GM19240 (cell line): ENCODE measurements at regions not wholly inside any gene's neighbourhood (a gene's known extent, or its start where the extent isn't known, plus 50 kb on each side); places are given as distances from the start of the nearest gene placed in this dataset.

Experiments used
- DNase-seq: peaks from one replicate; pipeline ENCODE4 v3.0.0; 2011; ENCODE audit warnings: low spot score; ENCODE audit not compliant: insufficient read length

DNA sequence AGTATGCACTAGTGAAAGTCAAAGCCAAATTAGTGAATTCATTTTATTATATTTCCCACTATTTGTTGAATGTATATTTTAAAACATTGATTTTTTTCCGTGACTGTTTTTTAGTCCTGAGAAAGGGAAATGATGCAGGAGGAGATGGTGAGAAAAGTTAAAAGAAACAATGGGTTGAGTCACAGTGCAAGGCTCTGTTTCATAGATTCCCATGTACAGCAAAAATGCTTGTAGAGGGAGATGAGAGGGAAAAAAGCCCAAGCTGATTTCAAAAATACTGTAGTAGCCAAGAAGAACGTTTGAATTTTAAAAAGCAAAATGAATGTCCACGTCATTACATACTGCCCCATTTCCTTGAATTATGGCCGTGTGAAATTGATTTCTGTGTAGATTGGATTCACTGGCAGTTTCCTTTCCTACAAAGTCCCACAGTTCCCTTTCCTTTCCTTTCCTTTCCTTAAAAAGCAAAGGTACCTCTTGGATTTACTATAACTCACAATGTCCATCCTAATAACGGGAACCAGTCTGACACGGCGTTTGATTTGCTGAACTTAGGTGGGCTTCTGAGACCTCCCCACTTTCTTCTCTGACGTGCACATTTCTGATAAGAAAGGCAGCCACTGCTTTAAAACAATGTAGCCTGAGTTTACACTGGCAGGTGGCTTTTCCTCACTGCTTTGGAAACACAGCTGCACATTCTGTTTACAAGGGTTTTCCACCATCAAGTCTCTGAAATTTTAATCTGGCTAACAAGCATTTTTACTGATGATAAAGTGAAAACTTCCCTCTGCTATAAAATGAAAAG, 63.7 kb downstream of the SPCS3 start:
- DNase-seq, result no peak

DNA sequence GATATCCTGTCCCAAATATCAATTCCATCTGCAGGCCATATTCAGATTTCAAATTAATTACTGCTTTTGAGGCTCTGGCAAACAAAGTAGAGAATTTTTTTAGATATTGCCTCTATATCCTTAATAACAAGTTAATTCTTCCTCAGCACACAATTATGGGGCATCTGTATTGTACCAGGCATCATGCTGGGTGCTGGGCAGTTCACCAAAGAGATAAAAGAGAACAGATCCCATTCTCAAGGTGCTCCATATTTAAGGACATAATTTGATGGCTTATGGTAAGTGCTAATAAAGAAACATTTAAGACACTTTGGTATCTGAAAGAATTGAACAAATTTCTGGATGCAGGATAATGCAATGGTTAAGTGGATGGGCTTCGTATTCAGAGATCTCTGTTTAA, 65.8 kb downstream of the SPCS3 start:
- no peak for DNase-seq

DNA sequence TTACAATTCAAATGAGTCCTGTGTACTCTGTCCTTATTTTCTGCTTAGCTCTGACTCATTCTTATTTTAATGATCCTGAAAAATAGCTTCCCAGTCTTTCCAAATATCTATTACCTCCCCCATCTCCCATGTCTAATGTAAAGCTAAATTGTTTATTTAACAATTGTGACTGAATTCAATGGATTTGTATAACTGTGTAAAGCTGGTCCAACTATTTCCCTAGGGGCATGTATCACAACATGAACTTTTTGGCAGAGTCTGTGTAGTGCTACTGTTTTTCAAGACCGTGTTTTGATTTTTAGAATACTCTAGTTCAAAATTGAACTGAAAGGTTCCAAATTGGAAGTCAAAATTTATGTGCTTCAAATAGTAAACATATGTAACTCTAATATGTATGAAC, 67.8 kb downstream of the SPCS3 start:
- no peak for DNase-seq

DNA sequence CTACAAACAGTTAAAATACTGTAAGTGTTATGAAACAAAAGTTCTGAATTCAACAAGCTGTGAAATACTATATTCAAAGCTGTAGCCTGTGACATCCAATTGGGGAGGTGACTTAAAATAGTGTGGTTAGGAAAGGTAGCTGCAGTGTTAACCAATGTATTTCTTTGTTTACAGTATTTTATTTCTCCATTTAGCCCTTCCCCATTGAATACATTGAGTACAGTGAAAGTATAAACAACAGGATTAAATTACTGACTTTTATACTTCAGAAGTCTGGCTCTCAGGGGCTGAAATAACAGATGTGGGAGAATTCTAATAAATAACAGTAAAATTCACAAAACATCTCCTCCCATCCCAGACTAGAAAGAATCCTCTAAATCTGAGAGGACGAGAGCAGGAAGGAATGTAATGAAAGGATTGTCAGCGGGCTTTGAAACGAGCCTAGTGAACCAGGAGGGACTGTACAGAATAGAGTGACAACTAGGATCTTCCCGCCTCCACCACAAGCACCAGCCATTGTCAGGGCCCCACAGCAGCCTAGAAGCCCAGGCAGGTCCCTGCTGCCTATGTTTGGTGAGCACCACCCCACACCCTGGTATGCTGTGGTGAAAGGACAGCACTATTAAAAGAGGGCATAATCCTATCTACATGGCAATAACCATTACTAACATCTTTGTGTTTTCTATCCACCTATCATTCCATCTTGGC, 73.7 kb downstream of the SPCS3 start:
- DNase-seq, result no peak

DNA sequence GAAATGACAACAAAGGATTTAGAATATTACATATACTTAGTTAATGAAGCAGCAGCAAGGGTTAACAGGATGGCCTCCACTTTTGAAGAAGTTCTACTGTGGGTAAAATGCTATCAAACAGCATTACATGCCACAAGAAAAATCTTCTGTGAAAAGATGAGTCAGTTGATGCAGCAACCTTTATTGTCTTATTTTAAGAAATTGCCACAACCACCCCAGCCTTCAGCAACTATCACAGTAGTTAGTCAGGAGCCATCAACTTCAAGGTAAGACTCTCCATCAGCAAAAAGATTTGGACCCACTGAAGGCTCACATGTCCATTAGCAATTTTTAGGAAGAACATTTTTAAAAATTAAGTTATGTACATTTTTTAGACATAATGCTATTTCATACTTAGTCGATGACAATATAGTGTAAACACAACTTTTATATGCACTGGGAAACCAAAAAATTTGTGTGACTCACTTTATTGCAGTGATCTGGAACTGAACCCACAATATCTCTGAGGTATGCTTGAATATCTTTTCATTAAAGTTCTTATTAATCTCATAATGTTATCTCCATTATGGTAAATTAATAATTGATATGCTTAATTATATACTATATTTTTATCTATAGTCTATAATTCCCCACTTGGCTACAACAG, 81.2 kb downstream of the SPCS3 start:
- DNase-seq, result no peak

DNA sequence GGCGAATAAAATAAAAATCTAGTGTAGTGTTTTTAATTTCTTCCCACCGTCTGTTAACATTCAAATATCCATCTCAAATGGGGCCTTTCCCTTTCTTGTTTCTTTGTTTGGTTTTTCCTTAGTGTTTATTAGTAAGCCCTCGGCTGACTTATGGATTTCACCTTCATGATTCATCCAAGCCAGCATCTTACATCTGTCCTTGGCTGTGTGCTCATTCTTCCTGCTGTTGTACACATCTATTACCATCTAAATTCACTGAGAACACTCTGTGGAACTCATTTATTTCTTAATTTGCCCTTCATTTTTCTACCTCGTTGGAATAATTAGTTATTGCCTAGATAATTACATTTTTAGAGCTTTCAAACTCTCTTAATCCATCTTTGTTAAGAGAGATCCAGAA, 84.9 kb downstream of the SPCS3 start:
- DNase-seq, result no peak

DNA sequence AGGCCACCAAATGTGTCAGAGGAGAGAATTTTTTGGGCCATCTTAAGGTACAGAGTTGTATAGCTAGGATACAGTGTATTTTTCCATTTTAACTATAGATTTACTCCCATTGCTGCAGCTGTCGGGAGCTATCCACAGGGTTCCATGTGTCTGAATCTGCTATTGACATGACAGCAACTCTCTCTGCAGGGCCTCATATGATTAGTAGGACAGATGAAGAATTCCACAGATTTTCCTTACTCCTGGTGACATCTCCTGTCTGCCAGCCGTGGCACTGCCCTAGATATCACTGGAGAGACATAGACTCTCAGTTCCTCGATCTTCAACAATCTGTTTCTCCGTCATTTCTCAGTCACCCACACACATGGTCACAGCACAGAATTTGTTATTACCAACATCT, 86.5 kb downstream of the SPCS3 start:
- DNase-seq, result no peak

DNA sequence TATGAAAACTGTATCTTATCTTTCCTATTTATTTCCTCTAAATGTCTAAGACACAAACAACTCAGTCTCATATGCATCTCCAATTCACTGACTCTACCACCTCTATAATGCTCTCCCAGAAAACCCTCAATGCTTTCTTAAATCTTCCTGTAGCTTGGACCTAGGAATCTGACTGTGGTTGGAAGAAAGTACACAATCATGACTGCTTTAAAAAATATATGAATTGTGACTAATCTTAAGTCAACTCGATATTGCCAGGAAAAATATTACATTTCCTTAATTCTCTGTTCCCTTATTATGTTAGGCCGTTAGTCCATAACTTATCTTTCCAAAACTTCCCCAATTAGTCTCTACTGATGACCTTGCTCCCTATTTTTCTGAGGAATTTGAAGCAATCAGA, 87.0 kb downstream of the SPCS3 start:
- no peak for DNase-seq

DNA sequence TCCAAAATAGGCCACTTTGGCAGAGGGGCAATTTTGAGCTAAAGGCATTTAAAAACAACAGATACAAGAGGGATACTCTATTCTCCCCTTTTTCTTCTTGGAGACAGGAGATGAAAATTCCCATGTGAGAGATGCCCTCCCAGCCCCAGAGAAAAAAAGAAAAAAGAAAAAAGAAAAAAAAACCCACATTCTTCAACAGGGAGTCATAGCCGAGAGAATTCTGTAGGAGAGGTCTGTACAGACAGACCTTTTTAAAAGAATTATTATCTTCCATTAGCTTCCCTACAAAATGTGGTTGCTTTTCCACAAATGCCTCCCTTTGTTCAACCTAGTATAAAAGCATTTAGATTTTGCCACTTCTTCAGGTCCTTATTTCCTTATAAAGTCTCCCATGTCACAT, 89.9 kb downstream of the SPCS3 start:
- DNase-seq, result no peak

DNA sequence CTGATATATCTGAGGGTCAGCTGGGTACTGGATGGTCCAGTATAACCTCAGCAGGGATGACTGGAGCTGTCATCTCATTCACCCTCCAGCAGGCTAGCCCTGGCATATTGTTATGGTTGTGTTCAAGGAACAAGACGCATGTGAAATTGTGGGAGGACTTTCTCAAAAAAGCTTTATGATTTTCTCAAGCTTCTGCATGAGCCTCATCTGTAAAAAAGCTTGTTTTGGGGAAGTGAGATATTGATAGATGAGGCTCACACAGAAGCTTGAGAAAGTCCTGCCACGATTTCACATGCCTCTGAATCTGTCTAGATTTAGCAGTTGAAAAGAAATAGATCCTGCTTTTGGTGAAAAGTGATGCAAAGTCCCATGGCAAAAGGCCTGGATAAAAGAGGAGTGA, 93.4 kb downstream of the SPCS3 start:
- DNase-seq, result no peak

DNA sequence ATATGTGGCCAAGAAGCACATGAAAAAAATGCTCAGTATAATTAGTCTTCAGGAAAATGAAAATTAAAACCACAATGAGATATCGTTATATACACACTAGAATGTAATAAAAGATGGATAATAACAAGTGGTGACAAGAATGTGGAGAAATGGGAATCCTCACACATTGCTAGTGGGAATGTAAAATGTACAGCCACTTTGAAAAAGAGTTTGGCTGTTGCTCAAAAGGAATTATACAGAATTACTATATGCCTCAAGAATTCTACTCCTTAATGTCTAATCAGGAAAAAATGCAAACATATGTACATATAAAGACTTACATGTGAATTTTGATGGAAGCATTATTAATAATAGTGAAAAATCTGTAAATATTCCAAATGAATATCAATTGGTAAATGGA, 102.2 kb downstream of the SPCS3 start:
- DNase-seq, result no peak

DNA sequence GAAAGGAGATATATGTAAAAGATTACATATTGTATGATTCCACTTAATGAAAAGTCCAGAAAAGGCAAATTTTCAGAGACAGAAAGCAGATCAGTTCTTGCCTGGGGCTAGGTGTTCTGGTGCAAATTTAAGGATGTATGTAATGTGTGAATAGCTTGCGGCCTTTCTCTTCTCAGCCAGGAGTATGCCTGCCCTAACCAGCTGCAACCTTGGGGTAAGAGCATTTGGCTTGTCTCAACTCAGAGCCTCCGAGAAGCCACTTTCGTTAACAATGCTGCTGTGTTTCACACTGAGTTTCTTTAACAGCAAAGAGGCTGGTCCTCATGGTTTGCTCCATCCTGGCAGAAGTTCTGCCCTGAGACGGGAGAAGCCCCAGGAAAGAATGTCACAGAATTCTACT, 102.7 kb downstream of the SPCS3 start:
- DNase-seq, result no peak

DNA sequence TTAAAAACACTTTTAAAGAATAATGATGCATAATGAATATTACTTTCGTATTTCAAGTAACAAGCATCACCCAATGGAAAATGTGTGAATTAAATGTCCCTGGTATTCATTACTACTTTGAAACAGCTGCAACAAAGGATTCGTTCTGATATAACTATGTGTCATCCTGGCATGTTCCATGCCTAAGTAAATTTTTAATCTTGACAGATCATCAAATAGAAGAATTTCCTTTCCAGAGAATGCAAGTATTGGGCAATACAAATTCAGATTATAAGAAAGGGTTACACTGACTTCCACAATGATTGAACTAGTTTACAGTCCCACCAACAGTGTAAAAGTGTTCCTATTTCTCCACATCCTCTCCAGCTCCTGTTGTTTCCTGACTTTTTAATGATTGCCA, 105.3 kb downstream of the SPCS3 start:
- DNase-seq, result no peak

DNA sequence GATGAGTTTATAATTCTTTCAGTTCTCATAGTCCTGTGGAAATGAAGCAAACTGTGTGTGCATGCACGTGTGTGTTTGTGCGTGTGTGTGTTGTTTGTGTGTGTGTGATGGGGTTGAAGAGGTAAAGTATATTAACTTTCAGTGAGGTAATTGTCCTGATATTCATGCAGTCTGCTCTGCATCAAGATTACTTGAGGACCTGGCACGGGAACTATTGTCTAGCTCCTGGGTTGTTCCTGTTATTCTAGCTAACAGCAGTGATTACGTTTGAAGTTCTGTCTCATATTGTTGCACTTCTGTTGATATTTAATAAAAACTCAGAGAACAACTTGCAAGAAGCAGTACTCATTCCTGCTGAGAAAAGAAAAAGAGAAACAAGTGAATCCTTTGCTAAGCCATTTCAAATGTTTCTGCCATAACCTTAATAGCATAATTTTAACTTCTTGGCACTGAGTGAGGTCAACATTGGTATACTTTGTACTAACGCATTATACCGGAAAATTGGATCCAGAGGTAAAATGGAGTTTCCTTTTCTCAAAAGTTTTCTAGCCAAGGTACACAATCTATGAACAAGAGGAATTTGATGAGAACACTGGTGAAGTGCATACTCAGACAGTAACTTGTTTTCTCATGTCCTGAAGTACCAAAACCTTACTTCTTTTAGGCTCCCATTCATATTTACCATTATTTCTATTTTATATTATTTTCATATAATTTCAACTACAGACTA, 113.2 kb downstream of the SPCS3 start:
- DNase-seq, result no peak

DNA sequence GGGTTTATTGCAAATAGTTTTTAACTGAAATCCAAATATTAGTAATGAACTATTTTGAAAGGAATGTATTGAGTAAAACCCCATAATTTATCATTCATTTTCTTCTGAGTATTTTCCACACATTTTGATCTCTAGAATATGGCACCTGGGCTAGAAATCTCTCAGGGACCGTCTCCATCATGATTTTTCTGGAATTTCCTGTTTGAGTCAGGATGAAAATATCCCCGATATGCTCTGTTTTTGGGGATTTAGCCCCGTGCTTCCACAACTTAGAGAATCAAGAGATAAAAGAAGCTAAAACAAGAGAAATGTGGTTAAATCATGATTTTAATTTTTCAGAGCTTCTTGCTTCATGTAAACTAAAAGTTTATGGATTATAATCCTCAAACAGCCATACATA, 114.2 kb downstream of the SPCS3 start:
- DNase-seq, result no peak

DNA sequence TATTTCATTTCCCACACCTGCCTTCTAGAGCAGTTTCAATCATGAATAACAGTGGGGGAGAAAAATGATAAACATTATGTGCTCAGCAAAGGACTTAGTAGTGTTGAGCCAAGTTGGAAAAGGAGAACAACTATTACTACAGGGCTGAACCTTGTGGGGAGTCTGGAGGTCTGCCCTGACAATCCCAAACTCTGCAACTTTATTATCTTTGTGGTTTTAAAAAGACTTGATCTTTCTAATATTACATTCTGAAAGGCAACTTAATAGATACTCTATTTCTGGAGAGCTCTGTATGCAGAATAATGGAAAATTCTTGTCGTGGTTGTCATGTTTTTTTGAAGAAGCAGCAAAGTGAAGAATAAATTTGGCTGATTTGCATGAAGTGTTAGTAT, 116.1 kb downstream of the SPCS3 start:
- no peak for DNase-seq

DNA sequence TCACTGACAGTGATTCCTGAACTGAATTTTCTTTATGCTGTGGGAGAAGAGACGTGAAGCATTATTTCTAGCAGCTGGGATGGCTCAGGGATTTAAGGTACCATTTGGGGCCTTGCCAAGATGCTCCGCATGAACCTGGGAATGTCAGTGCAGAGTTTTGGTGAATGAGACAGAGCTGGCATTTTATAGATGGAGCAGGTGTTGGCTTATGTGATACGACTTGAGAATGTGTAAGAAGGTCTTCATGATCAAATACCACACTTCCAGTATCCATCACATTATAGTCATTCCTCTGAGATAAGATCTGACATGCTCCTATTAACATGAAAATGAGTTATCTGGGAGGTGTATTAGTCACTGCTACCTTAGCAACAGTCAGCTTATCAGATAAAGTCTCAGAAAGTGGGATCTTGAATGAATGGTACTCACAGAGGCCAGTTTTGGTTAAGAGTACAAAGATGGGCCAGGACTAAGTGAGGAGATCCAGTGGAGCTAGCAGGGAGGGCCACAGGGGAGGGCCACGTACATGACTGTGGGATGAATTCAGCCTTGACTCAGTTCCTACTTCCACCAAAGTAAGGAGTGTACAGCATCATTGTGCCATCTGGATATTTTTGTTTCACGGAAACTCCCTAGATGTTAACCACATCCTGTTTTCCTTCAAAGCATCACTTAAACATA, 116.7 kb downstream of the SPCS3 start:
- no peak for DNase-seq

DNA sequence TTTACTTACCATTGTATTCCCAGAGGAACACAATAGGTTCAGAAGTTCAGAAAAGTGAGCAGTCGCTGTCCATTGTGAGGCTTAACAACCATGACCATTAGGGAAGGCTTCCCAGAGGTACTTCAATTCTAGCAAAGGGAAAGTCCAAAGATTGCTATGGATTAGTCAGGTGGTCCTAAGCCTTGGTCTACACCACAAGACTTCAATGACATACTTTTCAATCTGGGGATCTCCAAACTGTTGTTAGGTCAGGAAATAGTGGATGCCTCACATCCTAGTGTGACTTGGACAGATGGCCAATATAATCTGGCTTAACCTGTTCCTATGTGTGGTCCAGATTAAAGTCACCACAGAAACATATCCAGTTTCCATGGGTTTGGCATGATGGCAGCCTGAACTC, 118.0 kb downstream of the SPCS3 start:
- DNase-seq, result no peak

DNA sequence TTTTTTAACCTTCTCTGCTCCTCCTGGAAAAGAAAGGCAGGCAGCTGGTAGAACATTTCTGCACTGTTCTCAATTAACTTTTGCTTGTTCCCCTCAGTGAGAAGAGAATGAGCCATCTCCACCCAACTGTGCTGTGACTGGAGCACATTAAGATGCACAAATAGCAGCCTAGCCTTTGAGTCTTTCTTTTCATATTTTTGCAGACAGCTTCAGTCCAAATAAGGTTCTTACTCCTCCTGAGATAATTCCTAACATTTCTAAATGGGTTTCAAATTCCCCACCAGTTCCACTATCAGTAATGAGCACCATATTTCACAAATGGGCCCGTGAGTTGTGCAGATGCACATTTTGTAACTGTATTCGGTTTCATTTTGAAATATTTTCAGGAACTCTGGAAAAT, 118.6 kb downstream of the SPCS3 start:
- DNase-seq, result no peak

DNA sequence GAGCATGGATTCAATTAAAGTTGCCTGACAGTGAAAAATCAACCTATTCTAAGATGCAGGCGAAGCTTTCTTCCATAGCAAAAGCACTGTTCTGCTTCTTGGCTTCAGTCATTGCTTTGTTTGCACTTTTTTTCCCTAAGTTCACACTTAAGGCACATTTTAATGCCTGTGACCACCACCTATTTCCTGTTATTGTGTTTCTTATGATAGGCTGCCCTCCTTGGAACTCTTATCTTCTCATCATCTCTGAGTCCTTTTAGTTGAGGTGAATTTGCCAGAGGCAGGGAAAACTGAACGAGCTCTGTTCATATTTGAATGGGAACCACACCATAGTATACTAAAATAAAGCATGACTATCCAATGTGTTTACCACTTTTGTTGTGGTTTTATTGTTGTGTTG, 119.8 kb downstream of the SPCS3 start:
- no peak for DNase-seq

DNA sequence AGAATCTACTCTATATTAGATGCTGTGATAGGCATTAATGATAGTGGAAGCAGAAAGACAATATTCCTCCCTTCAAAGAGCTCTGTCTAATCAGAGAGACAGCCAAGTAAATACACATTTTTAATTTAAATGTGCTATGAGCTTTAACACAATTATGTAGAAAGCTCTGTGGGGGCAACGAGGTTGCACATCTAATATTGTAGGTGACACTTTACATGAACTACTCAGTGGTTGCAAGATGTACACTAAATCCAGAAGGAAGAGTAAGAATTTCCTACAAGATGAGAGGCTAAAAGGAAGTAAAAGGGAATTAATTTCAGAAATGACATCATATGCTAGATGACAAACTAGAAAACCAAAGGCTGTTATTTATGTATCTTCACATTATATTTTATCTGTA, 120.9 kb downstream of the SPCS3 start:
- DNase-seq, result no peak
